ENCODE measurements at regions not wholly inside any gene's neighbourhood (a gene's known extent, or its start where the extent isn't known, plus 50 kb on each side); places are given as distances from the start of the nearest gene placed in this dataset.

DNA sequence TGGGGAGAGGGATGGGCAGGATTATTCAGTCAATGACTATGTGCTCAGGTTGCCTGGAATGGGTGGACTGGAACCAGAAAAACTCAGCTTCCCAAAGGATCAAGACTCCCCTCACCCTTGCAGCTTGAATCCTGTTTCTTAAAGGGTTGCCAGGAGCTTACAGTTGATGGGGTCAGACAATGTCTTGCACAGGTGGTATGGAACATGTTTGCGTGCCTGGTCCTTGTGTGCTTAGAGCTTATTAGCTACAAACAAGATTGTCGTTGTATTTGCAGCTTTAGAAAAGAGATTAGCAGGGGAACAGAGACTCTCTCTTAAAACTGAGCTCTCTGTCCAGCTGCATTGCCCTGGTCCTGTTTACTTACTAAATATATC is 56.9 kb downstream of the PRR15 start:
- TF ChIP-seq POLR2A (IDR thresholded peaks at IDR 0.05) (no peak), POLR2AphosphoS5 (IDR thresholded peaks at IDR 0.05) (no peak)
- TF ChIP-seq, protein P1, sequence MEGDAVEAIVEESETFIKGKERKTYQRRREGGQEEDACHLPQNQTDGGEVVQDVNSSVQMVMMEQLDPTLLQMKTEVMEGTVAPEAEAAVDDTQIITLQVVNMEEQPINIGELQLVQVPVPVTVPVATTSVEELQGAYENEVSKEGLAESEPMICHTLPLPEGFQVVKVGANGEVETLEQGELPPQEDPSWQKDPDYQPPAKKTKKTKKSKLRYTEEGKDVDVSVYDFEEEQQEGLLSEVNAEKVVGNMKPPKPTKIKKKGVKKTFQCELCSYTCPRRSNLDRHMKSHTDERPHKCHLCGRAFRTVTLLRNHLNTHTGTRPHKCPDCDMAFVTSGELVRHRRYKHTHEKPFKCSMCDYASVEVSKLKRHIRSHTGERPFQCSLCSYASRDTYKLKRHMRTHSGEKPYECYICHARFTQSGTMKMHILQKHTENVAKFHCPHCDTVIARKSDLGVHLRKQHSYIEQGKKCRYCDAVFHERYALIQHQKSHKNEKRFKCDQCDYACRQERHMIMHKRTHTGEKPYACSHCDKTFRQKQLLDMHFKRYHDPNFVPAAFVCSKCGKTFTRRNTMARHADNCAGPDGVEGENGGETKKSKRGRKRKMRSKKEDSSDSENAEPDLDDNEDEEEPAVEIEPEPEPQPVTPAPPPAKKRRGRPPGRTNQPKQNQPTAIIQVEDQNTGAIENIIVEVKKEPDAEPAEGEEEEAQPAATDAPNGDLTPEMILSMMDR (IDR thresholded peaks at IDR 0.05), result no peak

All from stomach (tissue), 4 donors.